MM.1S (cell line): ENCODE measurements at regions not wholly inside any gene's neighbourhood (a gene's known extent, or its start where the extent isn't known, plus 50 kb on each side); places are given as distances from the start of the nearest gene placed in this dataset.
A peak's percentile ranks its signal among the peaks of the same experiment; 100 is the strongest.

Experiments used
- DNase-seq: peaks from one replicate; pipeline ENCODE4 v3.0.0-alpha.2; 2015
- H2AFZ ChIP-seq: fragments of 300-600 bp; sonication (generic); 2 replicates; pipeline ENCODE4 v1.6.0; 2016; ENCODE audit warnings: antibody characterized with exemption, low read length
- H3F3A ChIP-seq: fragments of 300-600 bp; sonication (generic); 2 replicates; pipeline ENCODE4 v1.6.1; 2016; ENCODE audit warnings: mild to moderate bottlenecking, antibody characterized with exemption, low read length, moderate library complexity, mixed read lengths; ENCODE audit not compliant: insufficient read depth
- H3K27ac ChIP-seq: fragments of 300-600 bp; sonication (generic); 2 replicates; pipeline ENCODE4 v1.5.1; 2016; ENCODE audit warnings: mild to moderate bottlenecking, low read length
- H3K27me3 ChIP-seq: fragments of 300-600 bp; sonication (generic); replicated peaks from 2 replicates; pipeline ENCODE4 v1.6.0; 2016; ENCODE audit warnings: low read length; ENCODE audit not compliant: insufficient read depth
- H3K36me3 ChIP-seq: fragments of 300-600 bp; sonication (generic); replicated peaks from 2 replicates; pipeline ENCODE4 v1.6.1; 2016; ENCODE audit warnings: mild to moderate bottlenecking, low read length, mixed read lengths; ENCODE audit not compliant: insufficient read depth
- H3K4me1 ChIP-seq: fragments of 300-600 bp; sonication (generic); 2 replicates; pipeline ENCODE4 v1.6.1; 2016; ENCODE audit warnings: low read length, mixed read lengths
- H3K4me2 ChIP-seq: fragments of 300-600 bp; sonication (generic); 2 replicates; pipeline ENCODE4 v1.6.0; 2016; ENCODE audit warnings: low read depth, low read length
- H3K4me3 ChIP-seq: fragments of 300-600 bp; sonication (generic); 2 replicates; pipeline ENCODE4 v1.5.1; 2016; ENCODE audit warnings: low read length, mixed read lengths
- H3K79me2 ChIP-seq: fragments of 300-600 bp; sonication (generic); 2 replicates; pipeline ENCODE4 v1.6.1; 2016; ENCODE audit warnings: mixed run types, low read length, mixed read lengths
- H3K9ac ChIP-seq: fragments of 300-600 bp; sonication (generic); 2 replicates; pipeline ENCODE4 v1.6.1; 2016; ENCODE audit warnings: low read length, mixed read lengths
- H3K9me2 ChIP-seq: fragments of 300-600 bp; sonication (generic); replicated peaks from 2 replicates; pipeline ENCODE4 v1.6.1; 2016; ENCODE audit warnings: mild to moderate bottlenecking, low read length, mixed read lengths; ENCODE audit not compliant: insufficient read depth
- H3K9me3 ChIP-seq: fragments of 300-600 bp; sonication (generic); replicated peaks from 2 replicates; pipeline ENCODE4 v1.6.1; 2016; ENCODE audit warnings: mild to moderate bottlenecking, low read length, mixed read lengths; ENCODE audit not compliant: insufficient read depth
- H4K20me1 ChIP-seq: fragments of 300-600 bp; sonication (generic); 2 replicates; pipeline ENCODE4 v1.6.1; 2016; ENCODE audit warnings: mild to moderate bottlenecking, low read length, moderate library complexity, mixed read lengths; ENCODE audit not compliant: insufficient read depth
- EZH2 ChIP-seq: fragments of 300-600 bp; sonication (generic); optimal IDR thresholded peaks from 2 replicates; pipeline ENCODE3; 2017; ENCODE audit warnings: low read depth, mild to moderate bottlenecking, antibody characterized with exemption, low read length, mixed read lengths
- EZH2phosphoT487 ChIP-seq: fragments of 300-600 bp; sonication (generic); IDR thresholded peaks from 2 replicates; pipeline ENCODE4 v1.6.1; 2018; ENCODE audit warnings: antibody characterized with exemption, low read length
- TF ChIP-seq, protein P1 (sequence below): fragments of 300-600 bp; sonication (generic); IDR thresholded peaks from 2 replicates; pipeline ENCODE4 v1.5.1; 2016; ENCODE audit warnings: antibody characterized with exemption, low read length, mixed read lengths

DNA sequence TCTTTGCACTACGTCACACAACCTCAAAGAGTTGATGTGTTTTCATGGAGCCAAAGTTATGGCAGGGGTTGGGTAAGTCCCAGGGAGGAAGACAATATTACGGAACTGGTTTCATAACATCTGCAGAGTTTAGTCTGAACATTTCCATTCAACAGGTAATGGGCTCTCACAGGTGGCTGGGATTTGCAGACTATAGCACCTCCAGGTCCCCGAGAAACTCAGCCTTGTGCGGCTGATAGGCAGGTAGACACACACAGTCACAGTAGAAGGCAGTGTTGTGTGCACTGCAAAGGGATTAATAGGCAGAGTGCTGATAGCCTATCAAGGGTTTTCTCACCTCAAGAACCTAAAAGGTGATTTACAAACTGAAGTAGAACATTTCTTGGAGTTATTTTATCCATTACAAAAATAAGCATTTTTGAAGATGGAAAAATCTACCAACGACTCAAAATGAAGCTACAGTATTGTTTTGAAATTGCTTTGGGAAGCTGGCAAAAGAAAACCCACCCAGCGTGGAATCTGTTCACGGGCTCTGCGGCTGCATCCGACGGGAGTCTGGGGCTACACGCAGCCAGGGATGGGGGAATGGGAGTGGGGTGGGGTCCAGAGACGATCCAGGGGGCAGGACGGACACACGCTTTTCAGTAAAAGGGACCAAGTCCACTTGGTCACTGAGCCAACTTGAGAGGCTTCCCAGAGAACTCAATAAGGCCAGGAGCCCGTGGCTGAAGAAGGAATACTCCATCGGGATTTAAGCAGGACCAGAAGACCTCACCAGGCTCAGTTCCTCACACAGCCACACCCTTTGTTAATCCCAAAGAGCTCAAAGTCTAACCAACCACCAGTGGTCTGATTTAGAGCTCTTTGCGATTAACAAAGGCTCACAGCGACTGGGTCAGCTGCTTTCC lies 82.9 kb downstream of the CHRNA1 start:
- H3K4me2 ChIP-seq = peak overlapping the region; percentile 92
- TF ChIP-seq, protein P1, sequence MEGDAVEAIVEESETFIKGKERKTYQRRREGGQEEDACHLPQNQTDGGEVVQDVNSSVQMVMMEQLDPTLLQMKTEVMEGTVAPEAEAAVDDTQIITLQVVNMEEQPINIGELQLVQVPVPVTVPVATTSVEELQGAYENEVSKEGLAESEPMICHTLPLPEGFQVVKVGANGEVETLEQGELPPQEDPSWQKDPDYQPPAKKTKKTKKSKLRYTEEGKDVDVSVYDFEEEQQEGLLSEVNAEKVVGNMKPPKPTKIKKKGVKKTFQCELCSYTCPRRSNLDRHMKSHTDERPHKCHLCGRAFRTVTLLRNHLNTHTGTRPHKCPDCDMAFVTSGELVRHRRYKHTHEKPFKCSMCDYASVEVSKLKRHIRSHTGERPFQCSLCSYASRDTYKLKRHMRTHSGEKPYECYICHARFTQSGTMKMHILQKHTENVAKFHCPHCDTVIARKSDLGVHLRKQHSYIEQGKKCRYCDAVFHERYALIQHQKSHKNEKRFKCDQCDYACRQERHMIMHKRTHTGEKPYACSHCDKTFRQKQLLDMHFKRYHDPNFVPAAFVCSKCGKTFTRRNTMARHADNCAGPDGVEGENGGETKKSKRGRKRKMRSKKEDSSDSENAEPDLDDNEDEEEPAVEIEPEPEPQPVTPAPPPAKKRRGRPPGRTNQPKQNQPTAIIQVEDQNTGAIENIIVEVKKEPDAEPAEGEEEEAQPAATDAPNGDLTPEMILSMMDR = no peak
- TF ChIP-seq EZH2 = no peak
- TF ChIP-seq EZH2phosphoT487 = no peak

DNA sequence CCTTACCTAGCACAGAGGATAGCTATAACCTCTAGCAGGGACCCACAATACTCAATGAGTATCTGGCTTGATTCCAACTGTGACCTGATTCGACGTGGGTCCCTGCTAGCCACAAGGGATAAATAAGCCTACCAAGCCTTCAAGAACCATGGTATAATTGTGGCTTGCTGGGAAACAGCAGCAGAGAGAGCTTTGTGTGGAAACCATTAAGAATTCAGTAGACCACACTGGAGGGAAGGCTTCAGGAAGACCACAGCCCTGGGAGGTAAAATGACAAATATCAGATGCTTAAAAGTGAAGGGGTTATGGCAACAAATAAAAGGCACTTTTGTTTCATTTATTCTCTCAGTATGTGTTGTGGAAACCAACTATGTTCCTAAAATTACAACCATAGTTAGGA lies 82.6 kb upstream of the WIPF1 start:
- H3K79me2 ChIP-seq = no peaks in the 10 kb centered on the region
- H3K4me2 ChIP-seq = no peak overlapping the region
- H3K27ac ChIP-seq = no peak overlapping the region
- no peak for TF ChIP-seq EZH2phosphoT487
- TF ChIP-seq, protein P1 = no peak
- no peak for TF ChIP-seq EZH2
- no peaks in the 10 kb centered on the region for H3K9me2 ChIP-seq
- H3K36me3 ChIP-seq = no peaks in the 10 kb centered on the region
- H3F3A ChIP-seq = no peaks in the 10 kb centered on the region
- peaks cover 7% of the 10 kb centered on the region for H3K27me3 ChIP-seq
- no peaks in the 10 kb centered on the region for H3K4me1 ChIP-seq
- no peaks in the 10 kb centered on the region for H3K9me3 ChIP-seq
- no peak overlapping the region for H3K4me3 ChIP-seq
- no peak overlapping the region for H3K9ac ChIP-seq
- H2AFZ ChIP-seq = no peak overlapping the region
- no peak for DNase-seq
- H4K20me1 ChIP-seq = no peaks in the 10 kb centered on the region

More for the DNA sequence above, 82.9 kb downstream of the CHRNA1 start:
- Histone ChIP-seq H3K27me3 (peaks cover 7% of the 10 kb centered on the region), H3K27ac (no peak overlapping the region), H3F3A (no peaks in the 10 kb centered on the region), H4K20me1 (no peaks in the 10 kb centered on the region), H3K9ac (no peak overlapping the region), H3K4me1 (no peaks in the 10 kb centered on the region), H2AFZ (peak overlapping the region; percentile 86), H3K9me2 (no peaks in the 10 kb centered on the region), H3K36me3 (no peaks in the 10 kb centered on the region), H3K79me2 (no peaks in the 10 kb centered on the region), H3K9me3 (no peaks in the 10 kb centered on the region), H3K4me3 (peak overlapping the region; percentile 71)
- DNase-seq = no peak

DNA sequence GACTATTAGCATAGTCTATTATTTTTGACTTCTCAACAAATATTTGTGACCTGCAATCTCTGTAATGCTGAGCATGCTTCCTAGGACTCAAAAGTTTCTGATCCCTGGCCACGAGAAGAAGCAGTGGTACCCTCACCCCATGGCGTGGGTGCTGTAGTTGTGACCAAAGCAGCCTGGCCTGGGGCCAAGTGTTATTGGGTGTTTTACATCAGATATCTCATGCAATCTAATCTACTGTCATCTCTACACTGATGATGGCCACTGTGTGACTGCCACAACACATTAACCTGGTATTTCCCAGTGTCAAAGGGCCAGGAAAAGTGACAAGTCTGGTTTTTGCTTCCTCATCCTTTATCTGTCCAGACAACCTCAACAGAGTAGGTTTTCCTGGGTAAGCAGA lies 80.8 kb upstream of the WIPF1 start:
- Histone ChIP-seq H3K9me3 (no peaks in the 10 kb centered on the region), H3K4me2 (no peak overlapping the region), H3K9me2 (no peaks in the 10 kb centered on the region), H3K27me3 (peaks cover 5% of the 10 kb centered on the region), H2AFZ (no peak overlapping the region), H3K4me1 (no peaks in the 10 kb centered on the region), H3K27ac (no peak overlapping the region), H3K9ac (no peak overlapping the region), H3F3A (no peaks in the 10 kb centered on the region), H3K36me3 (no peaks in the 10 kb centered on the region), H4K20me1 (no peaks in the 10 kb centered on the region), H3K79me2 (no peaks in the 10 kb centered on the region), H3K4me3 (no peak overlapping the region)
- no peak for DNase-seq
- TF ChIP-seq, protein P1 = no peak
- TF ChIP-seq EZH2phosphoT487 = no peak
